ENCODE measurements at regions not wholly inside any gene's neighbourhood (a gene's known extent, or its start where the extent isn't known, plus 50 kb on each side); places are given as distances from the start of the nearest gene placed in this dataset.

DNA sequence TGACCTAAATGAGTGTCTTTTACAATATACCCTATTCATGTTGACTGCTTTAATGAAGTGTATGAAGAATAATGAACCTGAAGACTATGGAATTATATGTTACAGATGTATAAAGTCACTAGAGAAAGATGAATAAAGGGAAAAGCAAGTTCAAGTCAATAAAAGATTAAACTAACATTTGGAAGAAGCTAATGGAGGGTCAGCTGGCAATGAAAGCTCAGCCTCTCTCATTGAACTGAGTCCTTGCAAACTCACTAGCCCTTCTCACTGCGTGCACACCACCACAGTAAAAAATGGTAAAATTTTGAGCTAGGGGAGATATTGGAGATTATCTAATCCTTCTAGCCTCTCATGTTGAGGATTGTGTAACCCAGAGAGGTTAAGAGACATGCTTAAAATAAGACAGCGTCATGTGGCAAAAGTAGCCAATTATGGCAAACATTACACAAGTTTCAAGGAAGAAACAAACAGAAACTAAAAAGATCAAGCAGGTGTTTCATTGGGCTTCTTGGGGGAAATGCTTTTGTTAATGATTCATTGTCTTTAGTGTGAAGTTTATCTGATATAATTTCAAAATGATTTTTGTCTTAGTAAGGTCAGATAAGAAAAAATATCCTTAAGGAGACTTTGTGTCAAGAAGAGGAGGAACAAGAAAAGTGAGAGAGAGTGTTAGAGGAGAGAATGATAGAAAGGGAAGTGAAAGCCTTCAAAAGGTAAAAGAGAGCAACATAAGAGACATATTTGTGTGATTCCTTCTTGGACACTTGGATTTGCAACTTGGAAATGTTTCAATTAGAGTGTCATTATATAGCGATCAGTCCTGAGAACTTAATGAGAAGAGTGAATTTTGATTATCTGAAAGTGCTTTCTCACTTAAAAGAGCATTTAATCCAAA, 893.7 kb upstream of the FAM98A start:
- no peak for TF ChIP-seq SUZ12 (IDR thresholded peaks at IDR 0.05; ENCODE audit: unreplicated experiment)
- TF ChIP-seq SIX5 (IDR thresholded peaks at IDR 0.05; ENCODE audit: low read depth, low read length, severe bottlenecking): no peak
- no peak for TF ChIP-seq MTA2 (IDR thresholded peaks at IDR 0.05; ENCODE audit: low read depth)
- no peak for TF ChIP-seq CBX3 (IDR thresholded peaks at IDR 0.05; ENCODE audit: borderline replicate concordance, low read depth)
- no peak for TF ChIP-seq NFXL1 (IDR thresholded peaks at IDR 0.05; ENCODE audit: borderline replicate concordance)
- no peak for TF ChIP-seq NFYB (IDR thresholded peaks at IDR 0.05; ENCODE audit: insufficient read depth, low read depth, low read length)
- no peak for TF ChIP-seq EP300 (IDR thresholded peaks at IDR 0.05; ENCODE audit: borderline replicate concordance in 1 of 2, control insufficient read depth in 1 of 2, low read depth in 2 of 2, low read length in 2 of 2)
- TF ChIP-seq HDGF (IDR thresholded peaks at IDR 0.05): no peak
- no peak for TF ChIP-seq ZNF24 (IDR thresholded peaks at IDR 0.05)
- BruUV-seq (replicated peaks): no TSS peak
- Histone ChIP-seq H3K9ac (ENCODE audit: control insufficient read depth, insufficient read depth, low read length) (no peak overlapping the region), H3K79me2 (ENCODE audit: control insufficient read depth, insufficient read depth, low read length) (no peaks in the 10 kb centered on the region), H3K36me3 (ENCODE audit: control insufficient read depth in 2 of 2, insufficient read depth in 2 of 2, low read length in 1 of 2) (no peaks in the 10 kb centered on the region), H3K27ac (ENCODE audit: control insufficient read depth, insufficient read depth) (no peak overlapping the region), H3K27me3 (replicated peaks in 1 of 2; ENCODE audit: control insufficient read depth in 2 of 2, insufficient read depth in 2 of 2, low read length in 1 of 2) (no peaks in the 10 kb centered on the region), H3K4me3 (no peak overlapping the region), H4K20me1 (ENCODE audit: control insufficient read depth, insufficient read depth) (no peaks in the 10 kb centered on the region), H3K4me2 (ENCODE audit: control insufficient read depth, insufficient read depth) (no peak overlapping the region), H2AFZ (ENCODE audit: control insufficient read depth, low read depth, low read length) (no peak overlapping the region), H3K4me1 (ENCODE audit: control insufficient read depth, insufficient read depth, low read length) (no peaks in the 10 kb centered on the region), H3K9me3 (replicated peaks; ENCODE audit: control insufficient read depth, insufficient read depth, low read length) (no peaks in the 10 kb centered on the region)
- ChIA-PET RAD21 (ENCODE audit: unreplicated experiment) (no interaction called here), POLR2A (no interaction called here), SMC1A (ENCODE audit: uncharacterized antibody, unreplicated experiment) (interaction anchor here (0.5 kb wide), 1 partner anchor 388 kb away, joined by 3 read pairs; no protein-coding TSS in a partner anchor), CTCF (no interaction called here)
- intact Hi-C loops (cut with micrococcal nuclease; ENCODE audit: unreplicated experiment) (no loop called here), in situ Hi-C loops (cut with MboI) (no loop called here)
- FAIRE-seq: no peak
- 82% methylated on average over 3 of the region's 3 CpGs for WGBS (ENCODE audit: insufficient coverage, insufficient replicate concordance, low lambda C conversion rate, missing lambda C conversion rate)
- DNase-seq (ENCODE audit: low read depth, low spot score): no peak
- peak; percentile 75 for ATAC-seq

Data from GM12878 (cell line).